HCT116 (cell line): ENCODE measurements at regions not wholly inside any gene's neighbourhood (a gene's known extent, or its start where the extent isn't known, plus 50 kb on each side); places are given as distances from the start of the nearest gene placed in this dataset.
"Not testable (repeated sequence)": the region's sequence is repeated elsewhere in the genome, so short reads cannot be mapped to it uniquely, and the experiment has no call there.

Source experiments
- ATAC-seq: fragments of 200-7000 bp; cut with Tn5 transposase; 2 replicates; pipeline ENCODE4 v1.9.1; 2020; ENCODE audit warnings: mild to moderate bottlenecking, moderate library complexity
- BruUV-seq: library from RNA; stranded (reverse); fragments of 400-500 nt; replicated peaks from 2 replicates; lab custom pipeline; 2021; lab: Mats Ljungman, UMichigan
- CTCF ChIA-PET: fragments of 300-600 bp; sonication (Branson Sonifier 250); formaldehyde crosslinking; loops from one replicate; lab custom pipeline; 2021; ENCODE audit warnings: antibody characterized with exemption; lab: Charles Lee
- POLR2A ChIA-PET: fragments of 300-600, 350-600 bp; sonication (Branson Sonifier 250); formaldehyde crosslinking; loops from one replicate; lab custom pipeline; 2021; ENCODE audit warnings: antibody characterized with exemption; lab: Charles Lee
- RAD21 ChIA-PET, 2 experiments: fragments of 300-600 bp; sonication (Branson Sonifier 250); formaldehyde crosslinking; loops; one replicate each; lab custom pipeline; 2023; ENCODE audit warnings: low total read pairs in 2 of 2; ENCODE audit not compliant: uncharacterized antibody in 2 of 2, unreplicated experiment in 2 of 2, low non-redundant PET in 1 of 2; lab: Charles Lee
- DNase-seq: peaks from one replicate; pipeline ENCODE4 v3.0.0-alpha.2; 2010; ENCODE audit warnings: low read depth, low spot score
- H2AFZ ChIP-seq: fragments of 200-600 bp; shearing (Covaris generic), sonication (generic); 2 replicates; pipeline ENCODE4 v1.6.1; 2017; ENCODE audit warnings: low read depth, mixed run types, mixed read lengths, antibody characterized with exemption, low read length; ENCODE audit not compliant: poor library complexity, severe bottlenecking
- H3K27ac ChIP-seq: 2 replicates; pipeline ENCODE4 v1.5.1; 2012; ENCODE audit warnings: low read depth, low read length
- H3K27me3 ChIP-seq: fragments of 200-600 bp; sonication (generic); 2 replicates; pipeline ENCODE4 v1.6.1; 2016; ENCODE audit warnings: mixed run types, low read length, mixed read lengths; ENCODE audit not compliant: insufficient read depth
- H3K36me3 ChIP-seq, 2 experiments: fragments of 200-500 bp in 1 of 2; fragments of 200-600 bp in 1 of 2; sonication (Bioruptor generic) in 1 of 2; sonication (generic) in 1 of 2; 2 replicates each; pipeline versions ENCODE4 v1.5.1 to v1.6.1; 2014 to 2016; ENCODE audit warnings: low read length in 2 of 2, inconsistent platforms in 1 of 2, mixed read lengths in 1 of 2, mixed run types in 1 of 2; ENCODE audit not compliant: insufficient read depth in 2 of 2, control insufficient read depth in 1 of 2
- H3K4me1 ChIP-seq, 2 experiments: fragments of 200-600 bp in 1 of 2; sonication (generic) in 1 of 2; 2 replicates each; pipeline versions ENCODE4 v1.5.1 to v1.6.1; 2012 to 2017; ENCODE audit warnings: low read length in 2 of 2, inconsistent platforms in 1 of 2, mild to moderate bottlenecking in 1 of 2, mixed read lengths in 1 of 2, mixed run types in 1 of 2, moderate library complexity in 1 of 2; ENCODE audit not compliant: insufficient read depth in 2 of 2, control insufficient read depth in 1 of 2
- H3K4me2 ChIP-seq: fragments of 200-600 bp; sonication (generic); 2 replicates; pipeline ENCODE4 v1.6.1; 2017; ENCODE audit warnings: mixed run types, low read length, mixed read lengths
- H3K4me3 ChIP-seq, 2 experiments: fragments of 200-600 bp in 1 of 2; sonication (generic) in 1 of 2; replicated peaks in 1 of 2; 2 replicates each; pipeline ENCODE4 v1.5.1; 2011 to 2016; ENCODE audit warnings: low read length in 2 of 2, control low read depth in 1 of 2, low read depth in 1 of 2, mild to moderate bottlenecking in 1 of 2, mixed read lengths in 1 of 2, mixed run types in 1 of 2
- H3K79me2 ChIP-seq: fragments of 200-600 bp; sonication (generic); 2 replicates; pipeline ENCODE4 v1.6.1; 2017; ENCODE audit warnings: mild to moderate bottlenecking, mixed run types, low read length, moderate library complexity, mixed read lengths; ENCODE audit not compliant: insufficient read depth
- H3K9ac ChIP-seq: fragments of 200-600 bp; sonication (generic); 2 replicates; pipeline ENCODE4 v1.6.1; 2016; ENCODE audit warnings: low read length, mixed read lengths
- H3K9me2 ChIP-seq: fragments of 200-600 bp; sonication (generic), shearing (Covaris generic); 2 replicates; pipeline ENCODE4 v1.6.1; 2017; ENCODE audit warnings: mixed run types, mild to moderate bottlenecking, moderate library complexity; ENCODE audit not compliant: insufficient read depth
- H3K9me3 ChIP-seq, 2 experiments: fragments of 200-500 bp in 1 of 2; fragments of 200-600 bp in 1 of 2; sonication (Bioruptor generic) in 1 of 2; sonication (generic) in 1 of 2; 2 replicates each; pipeline ENCODE4 v1.6.1; 2014 to 2017; ENCODE audit warnings: low read length in 2 of 2, mixed read lengths in 2 of 2, inconsistent platforms in 1 of 2, low read depth in 1 of 2, mild to moderate bottlenecking in 1 of 2, mixed run types in 1 of 2, moderate library complexity in 1 of 2; ENCODE audit not compliant: control insufficient read depth in 1 of 2, insufficient read depth in 1 of 2
- H4K20me1 ChIP-seq: fragments of 200-600 bp; sonication (generic), shearing (Covaris generic); 2 replicates; pipeline ENCODE4 v1.6.1; 2017; ENCODE audit warnings: mixed run types, mild to moderate bottlenecking, moderate library complexity; ENCODE audit not compliant: insufficient read depth
- CBX3 ChIP-seq: IDR thresholded peaks from 2 replicates; pipeline ENCODE4 v1.6.1; 2012; ENCODE audit warnings: low read depth
- CEBPB ChIP-seq: IDR thresholded peaks from 2 replicates; pipeline ENCODE4 v1.6.1; 2012; ENCODE audit warnings: low read depth
- CTCF ChIP-seq, 3 experiments: fragments of 200-600 bp in 1 of 3; sonication (generic) in 1 of 3; IDR thresholded peaks in 2 of 3; conservative IDR thresholded peaks in 1 of 3; 2 replicates each; pipeline ENCODE4 v1.5.1; 2012 to 2017; ENCODE audit warnings: low read depth in 2 of 3, low read length in 2 of 3, antibody characterized with exemption in 1 of 3, borderline replicate concordance in 1 of 3, control low read depth in 1 of 3, mild to moderate bottlenecking in 1 of 3, mixed read lengths in 1 of 3, mixed run types in 1 of 3, moderate library complexity in 1 of 3; ENCODE audit not compliant: insufficient read depth in 1 of 3
- EGR1 ChIP-seq: IDR thresholded peaks from 2 replicates; pipeline ENCODE4 v1.6.1; 2012; ENCODE audit warnings: low read depth
- ELF1 ChIP-seq: IDR thresholded peaks from 2 replicates; pipeline ENCODE4 v1.6.1; 2012; ENCODE audit warnings: low read depth, borderline replicate concordance
- EZH2 ChIP-seq: fragments of 200-600 bp; sonication (generic); IDR thresholded peaks from 2 replicates; pipeline ENCODE4 v1.6.1; 2017; ENCODE audit warnings: antibody characterized with exemption, mixed run types
- EZH2phosphoT487 ChIP-seq: fragments of 200-600 bp; IDR thresholded peaks from 2 replicates; pipeline ENCODE4 v1.6.1; 2018; ENCODE audit warnings: antibody characterized with exemption, borderline replicate concordance
- POLR2A ChIP-seq: IDR thresholded peaks from 2 replicates; pipeline ENCODE4 v1.7.0; 2011; ENCODE audit warnings: borderline replicate concordance; ENCODE audit not compliant: insufficient read depth, insufficient read length; ENCODE audit errors: extremely low read depth
- POLR2AphosphoS5 ChIP-seq: IDR thresholded peaks from 2 replicates; pipeline ENCODE4 v1.6.1; 2011; ENCODE audit warnings: mild to moderate bottlenecking, low read depth, low read length, moderate library complexity
- RAD21 ChIP-seq: IDR thresholded peaks from 2 replicates; pipeline ENCODE4 v1.6.1; 2012; ENCODE audit warnings: low read depth, mild to moderate bottlenecking
- SIN3A ChIP-seq: IDR thresholded peaks from 2 replicates; pipeline ENCODE4 v1.6.1; 2012; ENCODE audit warnings: low read depth
- ZFX ChIP-seq: fragments of 450-650 bp; IDR thresholded peaks from 2 replicates; pipeline ENCODE4 v1.6.1; 2017
- ZNF274 ChIP-seq: fragments of 200-500 bp; sonication (Bioruptor generic); IDR thresholded peaks from 2 replicates; pipeline ENCODE4 v1.6.1; 2014; ENCODE audit warnings: mild to moderate bottlenecking, low read depth, low read length, inconsistent platforms
- intact Hi-C: fragments of 100-400 bp; cut with micrococcal nuclease; formaldehyde crosslinking; loops from 2 replicates; pipeline ENCODE4 v1.10.0; 2022
- TF ChIP-seq, protein P1 (sequence below): IDR thresholded peaks from 2 replicates; pipeline ENCODE4 v1.6.1; 2012

GRCh38 chrX:7996414-7996813 lies 69.2 kb upstream of the PNPLA4 start:
- POLR2A ChIA-PET: no interaction called here
- no peaks in the 10 kb centered on the region for H3K79me2 ChIP-seq
- H2AFZ ChIP-seq: no peak overlapping the region
- no peaks in the 10 kb centered on the region for H3K4me1 ChIP-seq
- H3K9ac ChIP-seq: no peak overlapping the region
- TF ChIP-seq CTCF (IDR thresholded peaks at IDR 0.05 in 2 of 3, conservative IDR thresholded peaks at IDR 0.05 in 1 of 3; ENCODE audit: borderline replicate concordance in 1 of 3, insufficient read depth in 1 of 3, low read depth in 2 of 3, low read length in 2 of 3) (peak; percentile 28 to 47 (median 32); a peak in 4 of 6 replicates), ZNF274 (no peak), SIN3A (no peak), EZH2 (no peak), ELF1 (no peak), EZH2phosphoT487 (no peak), RAD21 (peak; percentile 51), ZFX (no peak)
- ATAC-seq (peak; percentile 46; the same call in 1 of the 2 replicates), DNase-seq (no peak)
- no peaks in the 10 kb centered on the region for H3K9me2 ChIP-seq
- H3K9me3 ChIP-seq: no peaks in the 10 kb centered on the region
- intact Hi-C loops: loop anchor here (2.0 kb wide), 2 partner anchors 742 to 818 kb away; no protein-coding TSS in a partner anchor
- CTCF ChIA-PET: no interaction called here
- no peaks in the 10 kb centered on the region for H3K27me3 ChIP-seq
- no peak overlapping the region for H3K27ac ChIP-seq
- H3K4me3 ChIP-seq: no peak overlapping the region
- no peaks in the 10 kb centered on the region for H4K20me1 ChIP-seq
- BruUV-seq: no TSS peak
- H3K36me3 ChIP-seq: no peaks in the 10 kb centered on the region
- RAD21 ChIA-PET: no interaction called here
- H3K4me2 ChIP-seq: no peak overlapping the region

GRCh38 chrX:7993873-7994272 lies 66.7 kb upstream of the PNPLA4 start:
- intact Hi-C loops: no loop called here
- no peaks in the 10 kb centered on the region for H3K9me2 ChIP-seq
- H3K27ac ChIP-seq: no peak overlapping the region
- H3K9me3 ChIP-seq: no peaks in the 10 kb centered on the region
- POLR2A ChIA-PET: no interaction called here
- CTCF ChIA-PET: no interaction called here
- no peak overlapping the region for H2AFZ ChIP-seq
- TF ChIP-seq RAD21: no peak
- no peak for TF ChIP-seq EGR1
- TF ChIP-seq CEBPB: no peak
- TF ChIP-seq EZH2phosphoT487: no peak
- no peak for TF ChIP-seq ELF1
- TF ChIP-seq, protein P1, sequence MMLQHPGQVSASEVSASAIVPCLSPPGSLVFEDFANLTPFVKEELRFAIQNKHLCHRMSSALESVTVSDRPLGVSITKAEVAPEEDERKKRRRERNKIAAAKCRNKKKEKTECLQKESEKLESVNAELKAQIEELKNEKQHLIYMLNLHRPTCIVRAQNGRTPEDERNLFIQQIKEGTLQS: no peak
- no peak for TF ChIP-seq POLR2AphosphoS5
- TF ChIP-seq CBX3: no peak
- TF ChIP-seq EZH2: no peak
- no peak for TF ChIP-seq SIN3A
- TF ChIP-seq ZFX: no peak
- no peak for TF ChIP-seq POLR2A
- TF ChIP-seq, all 23 proteins: peak for 0
- BruUV-seq: no TSS peak
- no peaks in the 10 kb centered on the region for H3K36me3 ChIP-seq
- no peaks in the 10 kb centered on the region for H3K4me1 ChIP-seq
- DNase-seq (no peak), ATAC-seq (no peak)
- no peaks in the 10 kb centered on the region for H3K27me3 ChIP-seq
- RAD21 ChIA-PET: no interaction called here
- H3K4me3 ChIP-seq: no peak overlapping the region
- no peak overlapping the region for H3K4me2 ChIP-seq
- H4K20me1 ChIP-seq: no peaks in the 10 kb centered on the region
- no peak overlapping the region for H3K9ac ChIP-seq
- H3K79me2 ChIP-seq: no peaks in the 10 kb centered on the region

DNA sequence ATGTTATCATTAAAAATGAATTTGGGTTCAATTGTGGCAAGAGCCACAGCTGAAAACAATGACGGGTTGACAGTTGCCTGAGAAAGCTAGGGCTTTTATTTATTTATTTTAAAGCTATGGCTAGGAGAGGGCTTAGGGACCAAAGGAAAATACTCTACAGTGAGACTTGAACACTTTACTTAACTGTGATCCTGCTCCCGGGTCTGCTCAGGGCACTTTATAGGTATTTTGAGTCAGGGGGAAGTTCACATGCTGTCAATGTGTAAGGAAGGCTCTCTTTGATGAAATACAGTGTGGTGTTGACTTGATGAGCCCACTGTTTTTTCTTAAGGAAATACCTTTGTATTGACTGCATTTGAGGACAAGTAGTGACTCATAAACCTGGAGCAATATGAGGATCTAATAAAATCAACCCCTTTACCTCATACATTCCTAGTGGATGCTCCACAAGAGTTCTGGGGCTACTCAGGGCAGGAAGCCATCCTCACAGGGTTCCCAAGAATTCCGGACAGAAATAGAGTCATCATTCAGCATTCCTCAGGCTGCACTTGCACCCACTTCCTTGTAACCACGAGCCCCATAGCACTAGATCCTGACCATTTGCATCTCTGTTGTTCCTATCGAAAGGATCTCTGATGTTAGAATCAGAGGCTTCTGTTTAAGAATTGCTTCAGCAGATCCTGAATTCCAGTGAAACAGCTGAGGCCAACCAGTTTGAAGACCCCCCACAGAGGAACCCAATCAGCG lies 61.0 kb upstream of the PNPLA4 start:
- BruUV-seq, POLR2A ChIA-PET, H3K9ac ChIP-seq, H3K9me2 ChIP-seq, H3K27ac ChIP-seq, DNase-seq, H3K4me3 ChIP-seq, RAD21 ChIA-PET, CTCF ChIA-PET, H3K4me2 ChIP-seq, H3K4me1 ChIP-seq, H3K79me2 ChIP-seq, H4K20me1 ChIP-seq, H3K9me3 ChIP-seq, intact Hi-C loops, ATAC-seq, H3K27me3 ChIP-seq, H3K36me3 ChIP-seq, H2AFZ ChIP-seq: not testable (repeated sequence)
